ENCODE measurements at regions not wholly inside any gene's neighbourhood (a gene's known extent, or its start where the extent isn't known, plus 50 kb on each side); places are given as distances from the start of the nearest gene placed in this dataset.

DNA sequence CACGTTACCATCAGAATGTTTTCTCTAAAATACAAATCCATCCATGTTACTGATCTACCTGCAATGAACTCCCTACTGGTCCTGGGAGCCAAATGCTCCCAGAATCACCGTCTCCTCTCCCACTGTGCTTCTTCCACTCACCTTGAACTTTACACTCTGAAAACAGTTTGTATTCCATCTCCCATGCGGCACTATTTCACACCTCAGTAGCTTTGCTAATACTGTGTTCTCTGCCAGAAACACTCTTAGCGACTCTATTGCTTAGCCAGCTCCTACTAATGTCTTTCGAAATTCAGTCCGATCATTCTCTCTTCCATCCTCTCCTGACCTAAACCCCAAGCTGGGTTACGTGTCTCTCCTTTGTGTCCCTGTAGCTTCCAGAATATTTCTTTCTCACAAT is 284.4 kb upstream of the DUSP10 start (continued):
- TF ChIP-seq, protein P1, sequence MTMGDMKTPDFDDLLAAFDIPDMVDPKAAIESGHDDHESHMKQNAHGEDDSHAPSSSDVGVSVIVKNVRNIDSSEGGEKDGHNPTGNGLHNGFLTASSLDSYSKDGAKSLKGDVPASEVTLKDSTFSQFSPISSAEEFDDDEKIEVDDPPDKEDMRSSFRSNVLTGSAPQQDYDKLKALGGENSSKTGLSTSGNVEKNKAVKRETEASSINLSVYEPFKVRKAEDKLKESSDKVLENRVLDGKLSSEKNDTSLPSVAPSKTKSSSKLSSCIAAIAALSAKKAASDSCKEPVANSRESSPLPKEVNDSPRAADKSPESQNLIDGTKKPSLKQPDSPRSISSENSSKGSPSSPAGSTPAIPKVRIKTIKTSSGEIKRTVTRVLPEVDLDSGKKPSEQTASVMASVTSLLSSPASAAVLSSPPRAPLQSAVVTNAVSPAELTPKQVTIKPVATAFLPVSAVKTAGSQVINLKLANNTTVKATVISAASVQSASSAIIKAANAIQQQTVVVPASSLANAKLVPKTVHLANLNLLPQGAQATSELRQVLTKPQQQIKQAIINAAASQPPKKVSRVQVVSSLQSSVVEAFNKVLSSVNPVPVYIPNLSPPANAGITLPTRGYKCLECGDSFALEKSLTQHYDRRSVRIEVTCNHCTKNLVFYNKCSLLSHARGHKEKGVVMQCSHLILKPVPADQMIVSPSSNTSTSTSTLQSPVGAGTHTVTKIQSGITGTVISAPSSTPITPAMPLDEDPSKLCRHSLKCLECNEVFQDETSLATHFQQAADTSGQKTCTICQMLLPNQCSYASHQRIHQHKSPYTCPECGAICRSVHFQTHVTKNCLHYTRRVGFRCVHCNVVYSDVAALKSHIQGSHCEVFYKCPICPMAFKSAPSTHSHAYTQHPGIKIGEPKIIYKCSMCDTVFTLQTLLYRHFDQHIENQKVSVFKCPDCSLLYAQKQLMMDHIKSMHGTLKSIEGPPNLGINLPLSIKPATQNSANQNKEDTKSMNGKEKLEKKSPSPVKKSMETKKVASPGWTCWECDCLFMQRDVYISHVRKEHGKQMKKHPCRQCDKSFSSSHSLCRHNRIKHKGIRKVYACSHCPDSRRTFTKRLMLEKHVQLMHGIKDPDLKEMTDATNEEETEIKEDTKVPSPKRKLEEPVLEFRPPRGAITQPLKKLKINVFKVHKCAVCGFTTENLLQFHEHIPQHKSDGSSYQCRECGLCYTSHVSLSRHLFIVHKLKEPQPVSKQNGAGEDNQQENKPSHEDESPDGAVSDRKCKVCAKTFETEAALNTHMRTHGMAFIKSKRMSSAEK (CRISPR knock-in tag; IDR thresholded peaks at IDR 0.05; ENCODE audit: borderline replicate concordance): no peak

DNA sequence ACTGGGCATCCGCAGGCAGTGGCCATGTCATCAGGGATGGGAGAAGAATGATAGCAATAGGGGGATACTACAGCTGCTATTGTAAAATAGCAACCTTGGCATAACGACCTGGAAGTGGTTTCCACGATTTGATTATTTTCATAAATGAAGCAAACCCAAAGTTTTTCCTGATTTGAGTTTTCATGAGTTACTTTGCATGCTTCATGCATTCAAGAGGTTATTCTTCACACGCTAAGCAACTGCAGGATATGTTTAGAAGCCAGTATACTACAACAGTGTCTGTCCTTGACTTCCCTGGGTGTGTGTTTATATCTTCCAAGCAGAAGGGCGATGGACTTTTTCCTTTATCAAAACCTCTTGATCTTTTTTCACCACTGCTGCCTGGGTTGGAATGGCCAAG is 281.1 kb upstream of the DUSP10 start:
- TF ChIP-seq, protein P2, sequence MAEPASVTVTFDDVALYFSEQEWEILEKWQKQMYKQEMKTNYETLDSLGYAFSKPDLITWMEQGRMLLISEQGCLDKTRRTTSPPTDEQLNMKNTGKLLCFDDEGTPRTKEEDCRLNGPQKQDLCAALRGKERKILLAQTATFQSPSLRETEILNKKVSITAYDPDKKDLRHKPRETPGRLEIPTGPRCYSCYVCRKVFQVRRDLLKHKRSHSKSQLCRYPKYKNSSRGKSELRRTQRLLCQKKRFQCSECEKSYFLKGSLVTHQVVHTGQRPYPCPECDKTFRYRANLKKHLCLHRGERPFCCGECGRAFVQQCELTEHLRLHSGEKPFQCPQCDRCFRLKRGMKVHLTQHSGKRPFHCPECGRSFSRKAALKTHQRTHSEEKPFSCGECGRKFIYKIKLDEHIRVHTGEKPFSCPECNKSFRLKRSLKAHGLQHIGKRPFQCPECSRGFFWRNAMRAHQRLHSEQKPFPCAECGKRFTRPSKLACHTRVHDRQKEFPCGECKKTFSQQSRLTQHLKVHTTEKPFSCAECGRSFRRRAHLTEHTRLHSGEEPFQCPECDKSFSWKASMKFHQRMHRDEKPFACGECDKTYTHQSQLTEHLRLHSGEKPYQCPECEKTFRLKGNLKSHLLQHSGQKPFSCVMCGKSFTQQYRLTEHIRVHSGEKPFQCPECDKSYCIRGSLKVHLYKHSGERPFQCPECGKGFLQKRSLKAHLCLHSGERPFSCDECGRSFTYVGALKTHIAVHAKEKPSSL (CRISPR knock-in tag; conservative IDR thresholded peaks at IDR 0.05): no peak
- peaks cover 14% of the 10 kb centered on the region for H3K4me1 Mint-ChIP-seq
- ChIA-PET POLR2A (no interaction called here), CTCF (interaction anchor here (0.6 kb wide), 1 partner anchor 934 kb away, joined by 3 read pairs; no protein-coding TSS in a partner anchor)
- H3K27me3 Mint-ChIP-seq (ENCODE audit: low read depth): no peaks in the 10 kb centered on the region; the same call in 1 of the 2 replicates
- no peak overlapping the region for H3K27ac Mint-ChIP-seq
- H3K36me3 Mint-ChIP-seq: no peaks in the 10 kb centered on the region
- ATAC-seq: no peak
- no peak for DNase-seq (ENCODE audit: low spot score)
- H3K9me3 Mint-ChIP-seq: 0 out of 2 replicates have a peak, but pooled peaks cover 3% of the 10 kb centered on the region
- no peak overlapping the region for H3K4me3 Mint-ChIP-seq

DNA sequence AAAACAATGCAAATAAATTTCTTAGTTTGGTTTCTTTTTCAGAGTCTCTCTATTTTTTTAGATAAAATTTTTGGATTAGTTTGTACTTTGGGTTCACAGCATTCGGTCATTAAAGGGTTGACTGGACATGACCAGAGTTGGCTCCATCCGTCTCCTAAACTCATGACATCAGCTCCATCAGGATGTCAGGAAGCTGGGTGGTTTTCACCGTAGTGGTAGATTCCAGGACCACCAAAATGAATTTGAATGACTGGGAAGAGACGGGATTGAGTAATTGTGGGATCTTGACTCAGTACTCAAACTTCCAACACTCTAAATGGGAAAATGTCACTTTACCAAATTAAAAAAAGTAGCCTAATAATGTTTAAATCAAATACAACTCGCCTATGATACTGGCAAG is 279.2 kb upstream of the DUSP10 start:
- TF ChIP-seq, protein P3, sequence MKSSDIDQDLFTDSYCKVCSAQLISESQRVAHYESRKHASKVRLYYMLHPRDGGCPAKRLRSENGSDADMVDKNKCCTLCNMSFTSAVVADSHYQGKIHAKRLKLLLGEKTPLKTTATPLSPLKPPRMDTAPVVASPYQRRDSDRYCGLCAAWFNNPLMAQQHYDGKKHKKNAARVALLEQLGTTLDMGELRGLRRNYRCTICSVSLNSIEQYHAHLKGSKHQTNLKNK (CRISPR knock-in tag; IDR thresholded peaks at IDR 0.05): no peak
- TF ChIP-seq, protein P4, sequence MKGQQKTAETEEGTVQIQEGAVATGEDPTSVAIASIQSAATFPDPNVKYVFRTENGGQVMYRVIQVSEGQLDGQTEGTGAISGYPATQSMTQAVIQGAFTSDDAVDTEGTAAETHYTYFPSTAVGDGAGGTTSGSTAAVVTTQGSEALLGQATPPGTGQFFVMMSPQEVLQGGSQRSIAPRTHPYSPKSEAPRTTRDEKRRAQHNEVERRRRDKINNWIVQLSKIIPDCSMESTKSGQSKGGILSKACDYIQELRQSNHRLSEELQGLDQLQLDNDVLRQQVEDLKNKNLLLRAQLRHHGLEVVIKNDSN (CRISPR knock-in tag; IDR thresholded peaks at IDR 0.05): no peak
- TF ChIP-seq FOXJ3 (CRISPR knock-in tag; IDR thresholded peaks at IDR 0.05; ENCODE audit: borderline replicate concordance) (no peak), ZBTB21 (CRISPR knock-in tag; IDR thresholded peaks at IDR 0.05; ENCODE audit: borderline replicate concordance) (no peak), FOXP1 (CRISPR knock-in tag; IDR thresholded peaks at IDR 0.05; ENCODE audit: borderline replicate concordance) (no peak), ZNF416 (CRISPR knock-in tag; IDR thresholded peaks at IDR 0.05) (no peak), ZNF121 (CRISPR knock-in tag; IDR thresholded peaks at IDR 0.05) (no peak), NFATC4 (CRISPR knock-in tag; IDR thresholded peaks at IDR 0.05) (no peak), ZNF423 (CRISPR knock-in tag; IDR thresholded peaks at IDR 0.05) (no peak)
- TF ChIP-seq, protein P5, sequence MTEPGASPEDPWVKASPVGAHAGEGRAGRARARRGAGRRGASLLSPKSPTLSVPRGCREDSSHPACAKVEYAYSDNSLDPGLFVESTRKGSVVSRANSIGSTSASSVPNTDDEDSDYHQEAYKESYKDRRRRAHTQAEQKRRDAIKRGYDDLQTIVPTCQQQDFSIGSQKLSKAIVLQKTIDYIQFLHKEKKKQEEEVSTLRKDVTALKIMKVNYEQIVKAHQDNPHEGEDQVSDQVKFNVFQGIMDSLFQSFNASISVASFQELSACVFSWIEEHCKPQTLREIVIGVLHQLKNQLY (CRISPR knock-in tag; IDR thresholded peaks at IDR 0.05): no peak
- TF ChIP-seq, protein P6, sequence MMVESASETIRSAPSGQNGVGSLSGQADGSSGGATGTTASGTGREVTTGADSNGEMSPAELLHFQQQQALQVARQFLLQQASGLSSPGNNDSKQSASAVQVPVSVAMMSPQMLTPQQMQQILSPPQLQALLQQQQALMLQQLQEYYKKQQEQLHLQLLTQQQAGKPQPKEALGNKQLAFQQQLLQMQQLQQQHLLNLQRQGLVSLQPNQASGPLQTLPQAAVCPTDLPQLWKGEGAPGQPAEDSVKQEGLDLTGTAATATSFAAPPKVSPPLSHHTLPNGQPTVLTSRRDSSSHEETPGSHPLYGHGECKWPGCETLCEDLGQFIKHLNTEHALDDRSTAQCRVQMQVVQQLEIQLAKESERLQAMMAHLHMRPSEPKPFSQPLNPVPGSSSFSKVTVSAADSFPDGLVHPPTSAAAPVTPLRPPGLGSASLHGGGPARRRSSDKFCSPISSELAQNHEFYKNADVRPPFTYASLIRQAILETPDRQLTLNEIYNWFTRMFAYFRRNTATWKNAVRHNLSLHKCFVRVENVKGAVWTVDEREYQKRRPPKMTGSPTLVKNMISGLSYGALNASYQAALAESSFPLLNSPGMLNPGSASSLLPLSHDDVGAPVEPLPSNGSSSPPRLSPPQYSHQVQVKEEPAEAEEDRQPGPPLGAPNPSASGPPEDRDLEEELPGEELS (CRISPR knock-in tag; IDR thresholded peaks at IDR 0.05): no peak
- TF ChIP-seq, protein P7, sequence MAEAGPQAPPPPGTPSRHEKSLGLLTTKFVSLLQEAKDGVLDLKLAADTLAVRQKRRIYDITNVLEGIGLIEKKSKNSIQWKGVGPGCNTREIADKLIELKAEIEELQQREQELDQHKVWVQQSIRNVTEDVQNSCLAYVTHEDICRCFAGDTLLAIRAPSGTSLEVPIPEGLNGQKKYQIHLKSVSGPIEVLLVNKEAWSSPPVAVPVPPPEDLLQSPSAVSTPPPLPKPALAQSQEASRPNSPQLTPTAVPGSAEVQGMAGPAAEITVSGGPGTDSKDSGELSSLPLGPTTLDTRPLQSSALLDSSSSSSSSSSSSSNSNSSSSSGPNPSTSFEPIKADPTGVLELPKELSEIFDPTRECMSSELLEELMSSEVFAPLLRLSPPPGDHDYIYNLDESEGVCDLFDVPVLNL (CRISPR knock-in tag; IDR thresholded peaks at IDR 0.05; ENCODE audit: borderline replicate concordance, low read depth): no peak
- TF ChIP-seq, protein P8, sequence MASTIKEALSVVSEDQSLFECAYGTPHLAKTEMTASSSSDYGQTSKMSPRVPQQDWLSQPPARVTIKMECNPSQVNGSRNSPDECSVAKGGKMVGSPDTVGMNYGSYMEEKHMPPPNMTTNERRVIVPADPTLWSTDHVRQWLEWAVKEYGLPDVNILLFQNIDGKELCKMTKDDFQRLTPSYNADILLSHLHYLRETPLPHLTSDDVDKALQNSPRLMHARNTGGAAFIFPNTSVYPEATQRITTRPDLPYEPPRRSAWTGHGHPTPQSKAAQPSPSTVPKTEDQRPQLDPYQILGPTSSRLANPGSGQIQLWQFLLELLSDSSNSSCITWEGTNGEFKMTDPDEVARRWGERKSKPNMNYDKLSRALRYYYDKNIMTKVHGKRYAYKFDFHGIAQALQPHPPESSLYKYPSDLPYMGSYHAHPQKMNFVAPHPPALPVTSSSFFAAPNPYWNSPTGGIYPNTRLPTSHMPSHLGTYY (CRISPR knock-in tag; IDR thresholded peaks at IDR 0.05): no peak
- TF ChIP-seq, protein P9, sequence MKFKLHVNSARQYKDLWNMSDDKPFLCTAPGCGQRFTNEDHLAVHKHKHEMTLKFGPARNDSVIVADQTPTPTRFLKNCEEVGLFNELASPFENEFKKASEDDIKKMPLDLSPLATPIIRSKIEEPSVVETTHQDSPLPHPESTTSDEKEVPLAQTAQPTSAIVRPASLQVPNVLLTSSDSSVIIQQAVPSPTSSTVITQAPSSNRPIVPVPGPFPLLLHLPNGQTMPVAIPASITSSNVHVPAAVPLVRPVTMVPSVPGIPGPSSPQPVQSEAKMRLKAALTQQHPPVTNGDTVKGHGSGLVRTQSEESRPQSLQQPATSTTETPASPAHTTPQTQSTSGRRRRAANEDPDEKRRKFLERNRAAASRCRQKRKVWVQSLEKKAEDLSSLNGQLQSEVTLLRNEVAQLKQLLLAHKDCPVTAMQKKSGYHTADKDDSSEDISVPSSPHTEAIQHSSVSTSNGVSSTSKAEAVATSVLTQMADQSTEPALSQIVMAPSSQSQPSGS (CRISPR knock-in tag; IDR thresholded peaks at IDR 0.05; ENCODE audit: borderline replicate concordance, low read depth): no peak
- Mint-ChIP-seq H3K36me3 (no peaks in the 10 kb centered on the region), H3K9me3 (peaks cover 8% of the 10 kb centered on the region; the same call in 1 of the 2 replicates), H3K27me3 (ENCODE audit: low read depth) (no peaks in the 10 kb centered on the region; the same call in 1 of the 2 replicates), H3K27ac (no peak overlapping the region), H3K4me3 (no peak overlapping the region), H3K4me1 (peaks cover 13% of the 10 kb centered on the region)
- no peak for ATAC-seq
- ChIA-PET POLR2A (no interaction called here), CTCF (no interaction called here)
- DNase-seq (ENCODE audit: low spot score): no peak

All from WTC11 (cell line).